CD4-positive, alpha-beta T cell (primary cell): ENCODE measurements at regions not wholly inside any gene's neighbourhood (a gene's known extent, or its start where the extent isn't known, plus 50 kb on each side); places are given as distances from the start of the nearest gene placed in this dataset.

Experiments
- ATAC-seq: fragments of 200-7000 bp; cut with Tn5 transposase; one replicate; pipeline ENCODE4 v1.10.0; 2022; ENCODE audit warnings: mild to moderate bottlenecking; ENCODE audit not compliant: poor library complexity
- CTCF ChIA-PET: fragments of 350-600 bp; sonication (Branson Sonifier 250); formaldehyde crosslinking; loops from one replicate; lab custom pipeline; 2021; ENCODE audit warnings: antibody characterized with exemption, inconsistent platforms; lab: Charles Lee
- POLR2A ChIA-PET: fragments of 350-600 bp; sonication (Branson Sonifier 250); formaldehyde crosslinking; loops from one replicate; lab custom pipeline; 2021; ENCODE audit warnings: antibody characterized with exemption, inconsistent platforms; lab: Charles Lee
- DNase-seq, 14 experiments: peaks; one replicate each; pipeline ENCODE4 v3.0.0-alpha.2; 2013 to 2020; ENCODE audit warnings: mixed read lengths in 2 of 14
- H3K27ac ChIP-seq, 2 donors: one replicate each; pipeline versions ENCODE4 v1.5.1 to v1.7.0; 2013; ENCODE audit warnings: low read length in 2 of 2, low read depth in 1 of 2, mild to moderate bottlenecking in 1 of 2
- H3K27me3 ChIP-seq, 2 experiments: 1 replicate in 1 of 2; 2 replicates in 1 of 2; pipeline versions ENCODE4 v1.6.1 to v1.7.0; 2013; ENCODE audit warnings: low read length in 2 of 2, control low read depth in 1 of 2, mild to moderate bottlenecking in 1 of 2, moderate library complexity in 1 of 2; ENCODE audit not compliant: insufficient read depth in 2 of 2, control insufficient read depth in 1 of 2
- H3K36me3 ChIP-seq: one replicate; pipeline ENCODE4 v1.6.1; 2013; ENCODE audit warnings: low read length, control low read depth; ENCODE audit not compliant: insufficient read depth
- H3K4me1 ChIP-seq: one replicate; pipeline ENCODE4 v1.6.1; 2013; ENCODE audit warnings: low read length, control low read depth; ENCODE audit not compliant: insufficient read depth
- H3K4me3 ChIP-seq: one replicate; pipeline ENCODE4 v1.5.1; 2013; ENCODE audit warnings: mild to moderate bottlenecking, low read length, moderate library complexity
- H3K9me3 ChIP-seq, 2 experiments: 1 replicate in 1 of 2; 2 replicates in 1 of 2; pipeline versions ENCODE4 v1.6.1 to v1.7.0; 2013; ENCODE audit warnings: low read length in 2 of 2, mild to moderate bottlenecking in 2 of 2, control low read depth in 1 of 2, moderate library complexity in 1 of 2; ENCODE audit not compliant: control insufficient read depth in 1 of 2, insufficient read depth in 1 of 2
- H3K27ac Mint-ChIP-seq: one replicate; pipeline ENCODE4 v1.8.0; 2020; ENCODE audit warnings: mixed read lengths
- H3K27me3 Mint-ChIP-seq: one replicate; pipeline ENCODE4 v1.8.0; 2021; ENCODE audit warnings: mixed read lengths
- H3K36me3 Mint-ChIP-seq: one replicate; pipeline ENCODE4 v1.8.0; 2021; ENCODE audit warnings: low read depth, mixed read lengths
- H3K4me1 Mint-ChIP-seq: one replicate; pipeline ENCODE4 v1.8.0; 2021; ENCODE audit warnings: low read depth, mixed read lengths
- H3K4me3 Mint-ChIP-seq: one replicate; pipeline ENCODE4 v1.8.0; 2020; ENCODE audit warnings: mild to moderate bottlenecking, mixed read lengths
- H3K9me3 Mint-ChIP-seq: one replicate; pipeline ENCODE4 v1.8.0; 2020; ENCODE audit warnings: mixed read lengths
- intact Hi-C, 2 experiments: fragments of 100-400 bp; cut with DNase I in 1 of 2; cut with micrococcal nuclease in 1 of 2; formaldehyde crosslinking; loops; one replicate each; pipeline versions ENCODE4 v1.15.1 to v1.9.0; 2023 to 2025; cut with DNase I, micrococcal nuclease
- TF ChIP-seq, protein P1 (sequence below): fragments of 200-600 bp; IDR thresholded peaks from one replicate; pipeline ENCODE4 v1.8.0; 2022; ENCODE audit warnings: antibody characterized with exemption, mild to moderate bottlenecking

DNA sequence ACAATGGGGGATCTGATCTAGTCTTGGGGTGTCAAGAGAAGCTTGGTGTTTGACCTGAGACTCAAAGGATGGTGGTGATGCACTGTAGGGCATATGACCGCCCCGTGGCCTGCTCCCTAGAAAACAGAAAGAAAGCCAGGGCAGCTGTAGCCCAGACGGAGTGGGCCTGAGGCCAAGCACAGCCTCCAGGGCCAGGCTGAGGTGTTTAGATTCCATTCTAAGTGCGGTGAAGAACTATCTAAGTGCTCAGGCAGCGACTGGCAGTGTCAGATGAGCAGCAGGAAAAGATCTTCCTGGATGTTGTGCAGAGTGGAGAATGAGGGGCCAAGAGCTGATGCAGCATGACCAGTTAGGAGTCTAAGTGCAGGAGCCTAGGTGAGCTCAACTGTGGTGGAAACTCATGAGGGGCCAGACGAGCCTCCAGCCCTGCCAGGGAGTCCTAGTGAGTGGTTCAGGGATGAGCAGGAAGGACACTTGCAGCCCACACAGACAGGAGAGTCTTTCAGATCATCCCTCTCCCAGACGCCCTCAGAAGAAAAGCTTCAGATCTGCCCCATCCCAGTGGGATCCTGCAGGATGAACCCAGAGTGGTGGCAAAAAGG is 314.2 kb upstream of the CCL2 start:
- Mint-ChIP-seq H3K9me3 (no peaks in the 10 kb centered on the region), H3K27ac (no peak overlapping the region), H3K4me3 (no peak overlapping the region), H3K36me3 (no peaks in the 10 kb centered on the region), H3K27me3 (peaks cover 4% of the 10 kb centered on the region), H3K4me1 (no peaks in the 10 kb centered on the region)
- ChIA-PET POLR2A (no interaction called here), CTCF (no interaction called here)
- no peaks in the 10 kb centered on the region for H3K4me1 ChIP-seq
- no peak overlapping the region for H3K27ac ChIP-seq
- no peaks in the 10 kb centered on the region for H3K36me3 ChIP-seq
- intact Hi-C loops, result no loop called here
- TF ChIP-seq, protein P1, sequence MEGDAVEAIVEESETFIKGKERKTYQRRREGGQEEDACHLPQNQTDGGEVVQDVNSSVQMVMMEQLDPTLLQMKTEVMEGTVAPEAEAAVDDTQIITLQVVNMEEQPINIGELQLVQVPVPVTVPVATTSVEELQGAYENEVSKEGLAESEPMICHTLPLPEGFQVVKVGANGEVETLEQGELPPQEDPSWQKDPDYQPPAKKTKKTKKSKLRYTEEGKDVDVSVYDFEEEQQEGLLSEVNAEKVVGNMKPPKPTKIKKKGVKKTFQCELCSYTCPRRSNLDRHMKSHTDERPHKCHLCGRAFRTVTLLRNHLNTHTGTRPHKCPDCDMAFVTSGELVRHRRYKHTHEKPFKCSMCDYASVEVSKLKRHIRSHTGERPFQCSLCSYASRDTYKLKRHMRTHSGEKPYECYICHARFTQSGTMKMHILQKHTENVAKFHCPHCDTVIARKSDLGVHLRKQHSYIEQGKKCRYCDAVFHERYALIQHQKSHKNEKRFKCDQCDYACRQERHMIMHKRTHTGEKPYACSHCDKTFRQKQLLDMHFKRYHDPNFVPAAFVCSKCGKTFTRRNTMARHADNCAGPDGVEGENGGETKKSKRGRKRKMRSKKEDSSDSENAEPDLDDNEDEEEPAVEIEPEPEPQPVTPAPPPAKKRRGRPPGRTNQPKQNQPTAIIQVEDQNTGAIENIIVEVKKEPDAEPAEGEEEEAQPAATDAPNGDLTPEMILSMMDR, result no peak
- ATAC-seq (no peak), DNase-seq (no peak)
- H3K9me3 ChIP-seq, result no peaks in the 10 kb centered on the region
- H3K4me3 ChIP-seq, result no peak overlapping the region
- H3K27me3 ChIP-seq, result no peaks in the 10 kb centered on the region

DNA sequence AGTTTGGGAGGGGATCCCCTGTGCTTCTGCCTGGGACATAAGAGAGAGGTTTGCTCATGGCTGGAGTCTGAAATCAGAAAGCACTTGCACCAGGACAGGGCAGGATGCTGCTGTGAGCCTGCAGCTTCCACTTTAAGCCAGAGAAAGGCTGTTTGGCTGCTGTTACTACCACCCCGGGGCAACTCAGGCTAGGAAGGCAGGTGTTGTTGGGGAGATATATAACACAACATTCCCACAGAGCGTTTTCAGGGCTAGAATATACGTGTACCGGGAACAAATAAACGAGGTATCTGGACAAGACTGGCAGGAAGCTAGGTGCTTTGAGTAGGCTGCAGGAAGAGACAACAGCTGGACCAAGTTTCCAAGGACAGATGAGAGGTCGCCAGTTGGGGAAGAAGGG is 313.3 kb upstream of the CCL2 start:
- Histone ChIP-seq H3K27me3 (no peaks in the 10 kb centered on the region), H3K4me1 (no peaks in the 10 kb centered on the region), H3K9me3 (no peaks in the 10 kb centered on the region), H3K36me3 (no peaks in the 10 kb centered on the region), H3K4me3 (no peak overlapping the region), H3K27ac (no peak overlapping the region)
- Mint-ChIP-seq H3K27me3 (peaks cover 4% of the 10 kb centered on the region), H3K4me3 (no peak overlapping the region), H3K4me1 (no peaks in the 10 kb centered on the region), H3K36me3 (no peaks in the 10 kb centered on the region), H3K27ac (no peak overlapping the region), H3K9me3 (no peaks in the 10 kb centered on the region)
- no peak for DNase-seq
- TF ChIP-seq, protein P1, result no peak
- CTCF ChIA-PET, result no interaction called here
- intact Hi-C loops, result no loop called here
- POLR2A ChIA-PET, result no interaction called here
- no peak for ATAC-seq

DNA sequence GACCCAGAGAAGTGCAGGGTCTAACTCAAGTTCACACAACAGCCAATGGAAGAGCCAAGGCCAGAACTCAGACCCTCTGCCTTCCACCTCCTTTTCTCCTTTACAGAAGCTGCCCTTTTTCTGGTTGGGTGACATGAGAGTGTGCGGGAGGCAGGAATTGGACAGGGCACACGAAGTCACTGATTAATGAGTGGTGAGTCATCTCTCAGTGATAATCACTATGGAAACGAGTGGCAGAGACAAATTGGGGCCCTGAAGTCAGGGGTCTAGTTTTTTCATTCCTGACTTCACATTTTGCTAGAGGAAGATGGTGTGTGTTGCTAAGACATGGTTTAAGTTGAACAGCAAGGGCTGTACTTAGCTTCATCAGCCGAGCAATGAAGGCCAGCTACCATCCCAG is 312.7 kb upstream of the CCL2 start:
- TF ChIP-seq, protein P1, result no peak

More for the DNA sequence above, 312.7 kb upstream of the CCL2 start:
- Mint-ChIP-seq H3K4me1 (no peaks in the 10 kb centered on the region), H3K4me3 (no peak overlapping the region), H3K36me3 (no peaks in the 10 kb centered on the region), H3K27ac (no peak overlapping the region), H3K9me3 (no peaks in the 10 kb centered on the region), H3K27me3 (peaks cover 4% of the 10 kb centered on the region)
- ChIA-PET POLR2A (no interaction called here), CTCF (no interaction called here)
- Histone ChIP-seq H3K4me3 (no peak overlapping the region), H3K36me3 (no peaks in the 10 kb centered on the region), H3K9me3 (no peaks in the 10 kb centered on the region), H3K27me3 (no peaks in the 10 kb centered on the region), H3K4me1 (no peaks in the 10 kb centered on the region), H3K27ac (no peak overlapping the region)
- DNase-seq (no peak), ATAC-seq (no peak)
- intact Hi-C loops, result no loop called here
